A673 (cell line): ENCODE measurements at regions not wholly inside any gene's neighbourhood (a gene's known extent, or its start where the extent isn't known, plus 50 kb on each side); places are given as distances from the start of the nearest gene placed in this dataset.

Experiments
- BruUV-seq: library from RNA; stranded (reverse); fragments of 400-500 nt; replicated peaks from 2 replicates; lab custom pipeline; 2021; lab: Mats Ljungman, UMichigan
- CTCF ChIA-PET: fragments of 300-600 bp; sonication (Branson Sonifier 250); formaldehyde crosslinking; loops from one replicate; lab custom pipeline; 2022; ENCODE audit warnings: antibody characterized with exemption; lab: Charles Lee
- POLR2A ChIA-PET: fragments of 300-600 bp; sonication (Branson Sonifier 250); formaldehyde crosslinking; loops from one replicate; lab custom pipeline; 2022; ENCODE audit warnings: antibody characterized with exemption; ENCODE audit not compliant: low non-redundant PET; lab: Charles Lee
- DNase-seq: peaks from one replicate; pipeline ENCODE4 v3.0.0-alpha.2; 2015; ENCODE audit warnings: low spot score
- H3K27ac ChIP-seq: fragments of 200-600 bp; sonication (generic); 2 replicates; pipeline ENCODE4 v1.5.1; 2016; ENCODE audit warnings: mixed run types, low read depth, mild to moderate bottlenecking, mixed read lengths, antibody characterized with exemption, low read length; ENCODE audit not compliant: poor library complexity, severe bottlenecking
- H3K27me3 ChIP-seq: fragments of 200-600 bp; sonication (generic); replicated peaks from 2 replicates; pipeline ENCODE4 v1.6.1; 2017; ENCODE audit warnings: mixed run types, low read depth, mild to moderate bottlenecking, mixed read lengths, antibody characterized with exemption, low read length; ENCODE audit not compliant: insufficient read depth, poor library complexity
- H3K36me3 ChIP-seq: fragments of 200-600 bp; sonication (generic); 2 replicates; pipeline ENCODE4 v1.6.1; 2016; ENCODE audit warnings: mixed run types, mild to moderate bottlenecking, mixed read lengths, antibody characterized with exemption, low read length; ENCODE audit not compliant: insufficient read depth, poor library complexity, severe bottlenecking
- H3K4me1 ChIP-seq: fragments of 200-600 bp; sonication (generic); 2 replicates; pipeline ENCODE4 v1.6.1; 2017; ENCODE audit warnings: mixed run types, mild to moderate bottlenecking, mixed read lengths, antibody characterized with exemption, low read length; ENCODE audit not compliant: insufficient read depth, poor library complexity, severe bottlenecking
- H3K4me3 ChIP-seq: fragments of 200-600 bp; sonication (generic); 2 replicates; pipeline ENCODE4 v1.5.1; 2016; ENCODE audit warnings: low read depth, mixed run types, mild to moderate bottlenecking, mixed read lengths, low read length; ENCODE audit not compliant: poor library complexity, severe bottlenecking
- H3K9me3 ChIP-seq: fragments of 200-600 bp; sonication (generic); 2 replicates; pipeline ENCODE4 v1.6.1; 2016; ENCODE audit warnings: mixed run types, low read depth, mild to moderate bottlenecking, mixed read lengths, antibody characterized with exemption, low read length; ENCODE audit not compliant: poor library complexity, severe bottlenecking
- EZH2 ChIP-seq: fragments of 200-600 bp; sonication (generic); IDR thresholded peaks from 2 replicates; pipeline ENCODE4 v1.6.1; 2017; ENCODE audit warnings: borderline replicate concordance, low read depth, mild to moderate bottlenecking, mixed read lengths, antibody characterized with exemption, low read length; ENCODE audit not compliant: poor library complexity, severe bottlenecking
- intact Hi-C: fragments of 100-400 bp; cut with micrococcal nuclease; formaldehyde crosslinking; loops from one replicate; pipeline ENCODE4 v1.10.0; 2022; ENCODE audit not compliant: unreplicated experiment
- TF ChIP-seq, protein P1 (sequence below): fragments of 300-800, 200-600 bp; sonication (generic); conservative IDR thresholded peaks from 2 replicates; pipeline ENCODE4 v1.5.1; 2017; ENCODE audit warnings: low read depth, mild to moderate bottlenecking, antibody characterized with exemption, low read length, moderate library complexity, mixed read lengths

DNA sequence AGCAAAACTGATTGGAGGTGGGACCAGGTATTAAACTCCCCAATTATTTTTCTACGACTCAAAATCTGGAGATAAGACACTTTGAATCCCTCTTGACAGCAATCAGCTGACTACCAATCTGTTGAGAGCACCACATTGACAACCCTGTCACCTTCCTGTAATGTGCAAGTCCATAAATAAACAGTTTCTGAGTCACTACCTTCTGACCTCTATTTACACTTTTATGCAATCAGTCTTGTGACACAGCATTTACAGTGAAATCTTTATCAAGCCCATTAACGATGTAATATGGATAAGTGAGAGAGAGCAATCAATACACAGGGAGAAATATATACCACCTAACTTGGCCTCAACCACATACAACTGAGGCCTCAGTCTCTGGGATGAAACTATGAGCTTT, 283.7 kb upstream of the ANO5 start:
- BruUV-seq: no TSS peak
- intact Hi-C loops: loop anchor here (2.0 to 10.0 kb wide), 2 partner anchors 36 to 254 kb away; no protein-coding TSS in a partner anchor
- TF ChIP-seq, protein P1, sequence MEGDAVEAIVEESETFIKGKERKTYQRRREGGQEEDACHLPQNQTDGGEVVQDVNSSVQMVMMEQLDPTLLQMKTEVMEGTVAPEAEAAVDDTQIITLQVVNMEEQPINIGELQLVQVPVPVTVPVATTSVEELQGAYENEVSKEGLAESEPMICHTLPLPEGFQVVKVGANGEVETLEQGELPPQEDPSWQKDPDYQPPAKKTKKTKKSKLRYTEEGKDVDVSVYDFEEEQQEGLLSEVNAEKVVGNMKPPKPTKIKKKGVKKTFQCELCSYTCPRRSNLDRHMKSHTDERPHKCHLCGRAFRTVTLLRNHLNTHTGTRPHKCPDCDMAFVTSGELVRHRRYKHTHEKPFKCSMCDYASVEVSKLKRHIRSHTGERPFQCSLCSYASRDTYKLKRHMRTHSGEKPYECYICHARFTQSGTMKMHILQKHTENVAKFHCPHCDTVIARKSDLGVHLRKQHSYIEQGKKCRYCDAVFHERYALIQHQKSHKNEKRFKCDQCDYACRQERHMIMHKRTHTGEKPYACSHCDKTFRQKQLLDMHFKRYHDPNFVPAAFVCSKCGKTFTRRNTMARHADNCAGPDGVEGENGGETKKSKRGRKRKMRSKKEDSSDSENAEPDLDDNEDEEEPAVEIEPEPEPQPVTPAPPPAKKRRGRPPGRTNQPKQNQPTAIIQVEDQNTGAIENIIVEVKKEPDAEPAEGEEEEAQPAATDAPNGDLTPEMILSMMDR: no peak
- no peak for TF ChIP-seq EZH2

DNA sequence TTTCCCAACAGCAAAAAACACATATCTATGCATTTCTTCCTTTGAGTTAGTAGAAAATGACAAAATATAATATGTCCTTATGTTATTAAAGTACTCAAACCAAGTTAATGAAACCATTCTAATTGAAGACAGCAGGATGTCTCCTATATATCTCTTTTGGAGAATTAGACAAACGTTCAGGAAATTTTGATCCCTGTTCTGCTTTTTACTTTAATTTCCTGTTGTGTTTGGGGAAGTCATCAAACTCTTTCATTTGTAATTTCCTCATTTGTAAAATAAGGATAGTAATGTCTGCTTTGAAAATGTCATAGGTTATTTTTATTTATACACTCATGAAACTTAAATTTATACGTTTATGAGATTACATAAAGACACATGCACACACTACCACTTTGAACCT, 281.8 kb upstream of the ANO5 start:
- Histone ChIP-seq H3K4me3 (no peak overlapping the region), H3K36me3 (no peaks in the 10 kb centered on the region), H3K9me3 (peaks cover 9% of the 10 kb centered on the region), H3K27ac (peak overlapping the region; percentile 55), H3K4me1 (peaks cover 67% of the 10 kb centered on the region), H3K27me3 (no peaks in the 10 kb centered on the region)
- intact Hi-C loops: no loop called here
- TF ChIP-seq, protein P1: no peak
- TF ChIP-seq EZH2: no peak
- POLR2A ChIA-PET: no interaction called here
- CTCF ChIA-PET: no interaction called here
- peak; percentile 82 for DNase-seq
- BruUV-seq: no TSS peak

More for the DNA sequence above, 283.7 kb upstream of the ANO5 start:
- Histone ChIP-seq H3K27me3 (no peaks in the 10 kb centered on the region), H3K36me3 (no peaks in the 10 kb centered on the region), H3K27ac (peak overlapping the region; percentile 77), H3K4me1 (peaks cover 81% of the 10 kb centered on the region), H3K9me3 (no peaks in the 10 kb centered on the region), H3K4me3 (no peak overlapping the region)
- DNase-seq: peak; percentile 42
- CTCF ChIA-PET: interaction anchor here (0.5 kb wide), 1 partner anchor 221 kb away, joined by 4 read pairs; no protein-coding TSS in a partner anchor
- POLR2A ChIA-PET: no interaction called here

DNA sequence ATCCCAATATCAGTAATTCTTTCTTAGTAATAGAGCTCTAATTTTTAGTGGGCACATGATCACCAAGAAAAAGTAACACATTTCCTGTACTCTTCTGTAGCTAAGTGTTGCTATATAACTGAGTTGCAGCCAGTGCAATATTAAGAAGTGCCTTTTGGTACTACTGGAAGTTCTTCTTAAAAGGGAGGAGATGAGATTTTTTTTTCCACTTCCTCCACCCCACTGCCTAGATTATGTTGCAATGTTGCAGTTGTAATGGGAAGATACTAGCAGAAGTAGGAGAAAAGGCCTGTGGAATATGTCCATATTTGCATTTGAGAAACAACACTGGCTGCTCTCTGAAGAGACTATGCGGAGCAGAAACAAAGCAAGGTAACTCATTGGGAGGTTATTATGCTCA, 280.6 kb upstream of the ANO5 start:
- CTCF ChIA-PET: no interaction called here
- Histone ChIP-seq H3K4me3 (no peak overlapping the region), H3K9me3 (peaks cover 9% of the 10 kb centered on the region), H3K36me3 (no peaks in the 10 kb centered on the region), H3K27me3 (no peaks in the 10 kb centered on the region), H3K27ac (no peak overlapping the region), H3K4me1 (peaks cover 56% of the 10 kb centered on the region)
- POLR2A ChIA-PET: no interaction called here
- no peak for DNase-seq
- TF ChIP-seq, protein P1: no peak
- TF ChIP-seq EZH2: no peak
- intact Hi-C loops: no loop called here
- BruUV-seq: no TSS peak
